B cell (primary cell): ENCODE measurements at regions not wholly inside any gene's neighbourhood (a gene's known extent, or its start where the extent isn't known, plus 50 kb on each side); places are given as distances from the start of the nearest gene placed in this dataset.

Experiments used
- ATAC-seq: fragments of 200-7000 bp; cut with Tn5 transposase; one replicate; pipeline ENCODE4 v1.10.0; 2021; ENCODE audit warnings: low read depth, mild to moderate bottlenecking, moderate number of reproducible peaks, moderate library complexity
- CTCF ChIA-PET: fragments of 350-600 bp; sonication (Branson Sonifier 250); formaldehyde crosslinking; loops from one replicate; lab custom pipeline; 2021; ENCODE audit warnings: antibody characterized with exemption, inconsistent platforms; lab: Charles Lee
- POLR2A ChIA-PET: fragments of 350-600 bp; sonication (Branson Sonifier 250); formaldehyde crosslinking; loops from one replicate; lab custom pipeline; 2021; ENCODE audit warnings: antibody characterized with exemption; lab: Charles Lee
- DNase-seq: peaks from one replicate; pipeline ENCODE4 v3.0.0; 2013
- H2AFZ ChIP-seq: 2 replicates; pipeline ENCODE4 v1.6.1; 2012; ENCODE audit warnings: mild to moderate bottlenecking, low read depth, low read length; ENCODE audit not compliant: insufficient read depth, poor library complexity, severe bottlenecking
- H3K27ac ChIP-seq, 2 donors: 1 replicate in 1 of 2; 2 replicates in 1 of 2; pipeline ENCODE4 v1.5.1; 2012 to 2013; ENCODE audit warnings: low read length in 2 of 2, mild to moderate bottlenecking in 2 of 2, moderate library complexity in 1 of 2
- H3K27me3 ChIP-seq, 4 experiments: fragments of 200-600 bp in 1 of 4; sonication (generic) in 1 of 4; replicated peaks in 1 of 4; 1 replicate in 2 of 4; 2 replicates in 2 of 4; pipeline versions ENCODE4 v1.6.1 to v1.7.0; 2013 to 2016; ENCODE audit warnings: low read length in 3 of 4, mild to moderate bottlenecking in 2 of 4, mixed read lengths in 1 of 4, moderate library complexity in 1 of 4; ENCODE audit not compliant: insufficient read depth in 4 of 4, control insufficient read depth in 3 of 4; ENCODE audit errors: control extremely low read depth in 1 of 4
- H3K36me3 ChIP-seq, 2 experiments: replicated peaks in 1 of 2; 1 replicate in 1 of 2; 2 replicates in 1 of 2; pipeline versions ENCODE4 v1.6.1 to v1.7.1; 2013; ENCODE audit warnings: low read length in 1 of 2; ENCODE audit not compliant: insufficient read depth in 2 of 2, control insufficient read depth in 1 of 2; ENCODE audit errors: control extremely low read depth in 1 of 2, extremely low read depth in 1 of 2
- H3K4me1 ChIP-seq, 2 donors: fragments of 200-600 bp in 1 of 2; sonication (generic) in 1 of 2; 1 replicate in 1 of 2; 2 replicates in 1 of 2; pipeline versions ENCODE4 v1.5.1 to v1.6.1; 2013 to 2017; ENCODE audit warnings: low read length in 2 of 2; ENCODE audit not compliant: control insufficient read depth in 2 of 2, insufficient read depth in 2 of 2
- H3K4me2 ChIP-seq: replicated peaks from 2 replicates; pipeline ENCODE3; 2012; ENCODE audit warnings: mild to moderate bottlenecking, low read depth, low read length; ENCODE audit not compliant: poor library complexity, severe bottlenecking
- H3K4me3 ChIP-seq, 5 experiments: fragments of 200-600 bp in 1 of 5; sonication (generic) in 1 of 5; 1 replicate in 3 of 5; 2 replicates in 2 of 5; pipeline versions ENCODE4 v1.5.1 to v1.7.0; 2011 to 2016; ENCODE audit warnings: low read length in 4 of 5, mild to moderate bottlenecking in 4 of 5, low read depth in 2 of 5, control low read depth in 1 of 5, moderate library complexity in 1 of 5; ENCODE audit not compliant: insufficient read depth in 1 of 5; ENCODE audit errors: control extremely low read depth in 1 of 5, extremely low read depth in 1 of 5
- H3K79me2 ChIP-seq: fragments of 200-600 bp; sonication (generic); one replicate; pipeline ENCODE4 v1.6.0; 2016; ENCODE audit warnings: low read length; ENCODE audit not compliant: control insufficient read depth, insufficient read depth
- H3K9ac ChIP-seq: fragments of 200-600 bp; sonication (generic); 2 replicates; pipeline ENCODE4 v1.6.1; 2017; ENCODE audit warnings: mild to moderate bottlenecking, low read length, moderate library complexity
- H3K9me3 ChIP-seq, 3 donors: one replicate each; pipeline versions ENCODE4 v1.6.1 to v1.7.1; 2013; ENCODE audit warnings: low read length in 2 of 3; ENCODE audit not compliant: control insufficient read depth in 2 of 3, insufficient read depth in 1 of 3; ENCODE audit errors: control extremely low read depth in 1 of 3
- H4K20me1 ChIP-seq: 2 replicates; pipeline ENCODE4 v1.6.0; 2012; ENCODE audit warnings: mild to moderate bottlenecking, low read length; ENCODE audit not compliant: insufficient read depth, control insufficient read depth, poor library complexity, severe bottlenecking
- H3K27ac Mint-ChIP-seq: one replicate; pipeline ENCODE4 v1.8.0; 2021; ENCODE audit warnings: mixed read lengths
- H3K27me3 Mint-ChIP-seq: one replicate; pipeline ENCODE4 v1.8.0; 2021; ENCODE audit warnings: mixed read lengths
- H3K4me1 Mint-ChIP-seq: one replicate; pipeline ENCODE4 v1.8.0; 2021; ENCODE audit warnings: mixed read lengths
- H3K4me3 Mint-ChIP-seq: one replicate; pipeline ENCODE4 v1.8.0; 2021; ENCODE audit warnings: mixed read lengths
- H3K9me3 Mint-ChIP-seq: one replicate; pipeline ENCODE4 v1.8.0; 2022; ENCODE audit warnings: mixed read lengths; ENCODE audit not compliant: insufficient read depth
- EZH2 ChIP-seq: IDR thresholded peaks from 2 replicates; pipeline ENCODE4 v1.6.1; 2012; ENCODE audit warnings: borderline replicate concordance, low read depth, mild to moderate bottlenecking, moderate library complexity, low read length; ENCODE audit not compliant: insufficient read depth, poor library complexity, severe bottlenecking
- WGBS: methylation state at CpG from one replicate; pipeline ENCODE4 v1.1.5; 2013; ENCODE audit warnings: missing lambda C conversion rate; ENCODE audit not compliant: insufficient coverage; 5-methylcytosine and 5-hydroxymethylcytosine counted together
- intact Hi-C: fragments of 100-400 bp; cut with micrococcal nuclease; formaldehyde crosslinking; loops from one replicate; pipeline ENCODE4 v1.10.0; 2022
- TF ChIP-seq, protein P1 (sequence below): fragments of 200-600 bp; IDR thresholded peaks from one replicate; pipeline ENCODE4 v1.8.0; 2022; ENCODE audit warnings: antibody characterized with exemption, mild to moderate bottlenecking

DNA sequence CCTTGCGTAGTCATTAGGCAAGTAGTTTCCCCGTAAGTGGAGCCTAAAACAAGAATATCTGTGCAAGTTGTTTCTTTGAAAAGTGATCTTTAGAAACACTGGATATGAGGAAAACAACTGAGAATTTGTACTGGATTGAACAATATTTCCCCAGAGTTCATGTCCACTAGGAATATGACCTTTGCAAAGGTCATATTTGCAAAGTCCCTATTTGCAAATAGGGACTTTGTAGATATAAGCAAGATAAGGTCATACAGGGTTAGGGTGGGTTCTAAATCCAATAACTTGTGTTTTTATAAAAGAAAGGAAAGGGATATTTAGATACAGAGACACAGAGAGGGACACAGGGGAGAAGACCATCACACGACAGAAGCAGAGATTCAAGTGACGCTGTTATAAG lies 489.2 kb upstream of the ATXN8OS start:
- no peak overlapping the region for H3K27ac ChIP-seq
- H3K4me1 ChIP-seq, result no peaks in the 10 kb centered on the region
- WGBS, result no CpG with 5 or more reads among the region's 4 CpGs
- Mint-ChIP-seq H3K27ac (no peak overlapping the region), H3K4me1 (no peaks in the 10 kb centered on the region), H3K9me3 (peaks cover 3% of the 10 kb centered on the region), H3K4me3 (no peak overlapping the region), H3K27me3 (no peaks in the 10 kb centered on the region)
- no peak for ATAC-seq
- H3K4me3 ChIP-seq, result no peak overlapping the region
- ChIA-PET POLR2A (no interaction called here), CTCF (no interaction called here)
- TF ChIP-seq, protein P1, sequence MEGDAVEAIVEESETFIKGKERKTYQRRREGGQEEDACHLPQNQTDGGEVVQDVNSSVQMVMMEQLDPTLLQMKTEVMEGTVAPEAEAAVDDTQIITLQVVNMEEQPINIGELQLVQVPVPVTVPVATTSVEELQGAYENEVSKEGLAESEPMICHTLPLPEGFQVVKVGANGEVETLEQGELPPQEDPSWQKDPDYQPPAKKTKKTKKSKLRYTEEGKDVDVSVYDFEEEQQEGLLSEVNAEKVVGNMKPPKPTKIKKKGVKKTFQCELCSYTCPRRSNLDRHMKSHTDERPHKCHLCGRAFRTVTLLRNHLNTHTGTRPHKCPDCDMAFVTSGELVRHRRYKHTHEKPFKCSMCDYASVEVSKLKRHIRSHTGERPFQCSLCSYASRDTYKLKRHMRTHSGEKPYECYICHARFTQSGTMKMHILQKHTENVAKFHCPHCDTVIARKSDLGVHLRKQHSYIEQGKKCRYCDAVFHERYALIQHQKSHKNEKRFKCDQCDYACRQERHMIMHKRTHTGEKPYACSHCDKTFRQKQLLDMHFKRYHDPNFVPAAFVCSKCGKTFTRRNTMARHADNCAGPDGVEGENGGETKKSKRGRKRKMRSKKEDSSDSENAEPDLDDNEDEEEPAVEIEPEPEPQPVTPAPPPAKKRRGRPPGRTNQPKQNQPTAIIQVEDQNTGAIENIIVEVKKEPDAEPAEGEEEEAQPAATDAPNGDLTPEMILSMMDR, result no peak
- TF ChIP-seq EZH2, result no peak
- no peak overlapping the region for H3K4me2 ChIP-seq
- H3K79me2 ChIP-seq, result no peaks in the 10 kb centered on the region
- intact Hi-C loops, result no loop called here
- H4K20me1 ChIP-seq, result no peaks in the 10 kb centered on the region
- H3K9me3 ChIP-seq, result peaks cover 0 to 1% (median 0%) of the 10 kb centered on the region in 3 donors
- H2AFZ ChIP-seq, result no peak overlapping the region
- H3K36me3 ChIP-seq, result no peaks in the 10 kb centered on the region
- DNase-seq, result no peak
- H3K9ac ChIP-seq, result no peak overlapping the region
- H3K27me3 ChIP-seq, result no peaks in the 10 kb centered on the region

DNA sequence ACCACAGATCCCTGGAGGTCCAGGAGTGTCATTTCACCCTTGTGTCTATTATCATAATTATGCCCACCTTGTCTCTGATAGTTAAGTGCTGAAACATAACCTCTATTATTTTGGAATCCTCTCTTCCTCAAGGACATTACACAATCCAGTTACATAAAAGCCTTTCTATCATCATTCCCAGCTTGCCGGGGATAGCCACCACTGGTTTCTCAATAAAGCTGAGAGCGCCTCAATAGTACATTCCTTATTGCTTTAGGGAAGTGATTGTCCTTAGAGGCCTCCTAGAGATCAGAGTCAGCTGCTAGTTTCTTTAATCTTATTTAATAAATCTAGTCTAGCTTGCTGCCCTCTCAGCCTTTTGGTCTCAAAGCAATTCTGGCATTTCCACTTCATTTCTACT lies 490.0 kb upstream of the ATXN8OS start:
- Mint-ChIP-seq H3K27me3 (no peaks in the 10 kb centered on the region), H3K4me1 (no peaks in the 10 kb centered on the region), H3K4me3 (no peak overlapping the region), H3K9me3 (peaks cover 3% of the 10 kb centered on the region), H3K27ac (no peak overlapping the region)
- Histone ChIP-seq H3K27me3 (no peaks in the 10 kb centered on the region), H3K9me3 (peaks cover 0 to 1% (median 0%) of the 10 kb centered on the region in 3 donors), H3K4me3 (no peak overlapping the region), H3K9ac (no peak overlapping the region), H4K20me1 (no peaks in the 10 kb centered on the region), H3K36me3 (no peaks in the 10 kb centered on the region), H3K79me2 (no peaks in the 10 kb centered on the region), H3K4me2 (no peak overlapping the region), H2AFZ (no peak overlapping the region), H3K27ac (no peak overlapping the region), H3K4me1 (no peaks in the 10 kb centered on the region)
- ATAC-seq (no peak), DNase-seq (no peak)
- POLR2A ChIA-PET, result no interaction called here
- WGBS, result no CpG with 5 or more reads among the region's 2 CpGs
- CTCF ChIA-PET, result no interaction called here
- intact Hi-C loops, result no loop called here
- TF ChIP-seq, protein P1, result no peak
- no peak for TF ChIP-seq EZH2
